Activated naive CD8-positive, alpha-beta T cell (primary cell): ENCODE measurements at regions not wholly inside any gene's neighbourhood (a gene's known extent, or its start where the extent isn't known, plus 50 kb on each side); places are given as distances from the start of the nearest gene placed in this dataset.

Experiments used
- H3K27ac Mint-ChIP-seq: one replicate; pipeline ENCODE4 v1.8.0; 2021; ENCODE audit warnings: mixed read lengths
- H3K27me3 Mint-ChIP-seq: one replicate; pipeline ENCODE4 v1.8.0; 2021; ENCODE audit warnings: mixed read lengths
- H3K36me3 Mint-ChIP-seq: one replicate; pipeline ENCODE4 v1.8.0; 2021; ENCODE audit warnings: mixed read lengths
- H3K4me1 Mint-ChIP-seq: one replicate; pipeline ENCODE4 v1.8.0; 2021; ENCODE audit warnings: low read depth, mixed read lengths
- H3K4me3 Mint-ChIP-seq: one replicate; pipeline ENCODE4 v1.8.0; 2021; ENCODE audit warnings: mild to moderate bottlenecking, mixed read lengths
- H3K9me3 Mint-ChIP-seq: one replicate; pipeline ENCODE4 v1.8.0; 2021; ENCODE audit warnings: low read depth, mixed read lengths

DNA sequence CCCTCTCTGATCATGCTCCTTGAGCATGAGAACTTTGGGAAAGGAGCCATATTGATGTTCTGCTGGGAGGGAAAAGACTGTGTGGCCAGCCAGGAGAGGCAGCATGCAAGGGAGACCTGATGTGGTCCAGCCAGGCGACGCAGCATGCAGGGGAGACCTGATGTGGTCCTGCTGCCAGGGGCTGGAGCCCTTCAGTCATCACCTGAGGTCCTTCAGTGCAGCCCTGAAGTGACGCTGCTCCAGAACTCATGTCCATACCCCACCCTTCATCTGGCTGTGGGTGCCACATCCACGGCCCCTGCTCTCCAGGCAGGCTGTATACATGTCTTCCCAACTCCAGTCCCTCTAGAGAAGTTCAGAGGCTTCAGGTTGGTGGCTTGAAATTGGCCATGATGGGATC is 134.4 kb downstream of the ERMARD start:
- no peak overlapping the region for H3K4me3 Mint-ChIP-seq
- H3K4me1 Mint-ChIP-seq: no peaks in the 10 kb centered on the region
- H3K27ac Mint-ChIP-seq: no peak overlapping the region
- H3K27me3 Mint-ChIP-seq: peaks cover 29% of the 10 kb centered on the region
- no peaks in the 10 kb centered on the region for H3K9me3 Mint-ChIP-seq
- no peaks in the 10 kb centered on the region for H3K36me3 Mint-ChIP-seq

DNA sequence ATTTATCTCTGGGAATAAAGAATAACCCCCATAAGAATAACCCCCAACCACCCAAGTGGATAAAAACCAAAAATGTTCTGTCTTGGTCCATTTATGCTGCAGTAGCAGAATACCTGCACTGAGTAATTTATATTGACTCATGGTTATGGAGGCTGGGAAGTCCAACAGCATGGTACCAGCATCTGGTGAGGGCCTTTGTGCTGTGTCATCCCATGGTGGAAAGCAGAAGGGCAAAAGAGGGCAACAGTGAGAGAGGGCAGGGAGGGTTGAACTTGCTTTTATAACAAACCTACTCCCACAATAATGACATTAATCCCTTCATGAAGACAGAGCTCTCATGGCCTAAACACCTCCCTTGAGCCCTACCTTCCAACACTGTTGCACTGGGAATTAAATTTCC is 133.7 kb downstream of the ERMARD start:
- Mint-ChIP-seq H3K27ac (no peak overlapping the region), H3K4me1 (no peaks in the 10 kb centered on the region), H3K9me3 (no peaks in the 10 kb centered on the region), H3K4me3 (no peak overlapping the region), H3K27me3 (peaks cover 29% of the 10 kb centered on the region), H3K36me3 (no peaks in the 10 kb centered on the region)

DNA sequence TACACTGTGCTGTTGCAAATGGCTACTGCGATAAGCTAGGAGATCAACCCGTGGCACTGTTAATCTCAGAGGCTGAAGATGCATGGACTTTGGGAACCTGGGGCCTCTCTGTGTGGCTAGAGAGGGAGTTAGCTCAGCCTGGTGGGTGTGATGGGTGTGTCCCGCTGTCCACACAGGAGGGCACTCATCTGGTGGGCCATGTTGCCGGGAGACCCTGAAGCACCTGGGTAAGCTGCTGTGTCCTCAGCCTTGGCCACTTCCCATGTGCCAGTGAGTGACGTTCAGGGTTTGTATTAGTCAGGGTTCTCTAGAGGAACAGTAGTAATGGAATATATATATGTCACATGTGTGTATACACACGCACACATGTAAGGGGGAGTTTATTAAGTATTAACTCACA is 132.7 kb downstream of the ERMARD start:
- Mint-ChIP-seq H3K4me3 (no peak overlapping the region), H3K27ac (no peak overlapping the region), H3K4me1 (no peaks in the 10 kb centered on the region), H3K36me3 (no peaks in the 10 kb centered on the region), H3K9me3 (no peaks in the 10 kb centered on the region), H3K27me3 (peaks cover 29% of the 10 kb centered on the region)

DNA sequence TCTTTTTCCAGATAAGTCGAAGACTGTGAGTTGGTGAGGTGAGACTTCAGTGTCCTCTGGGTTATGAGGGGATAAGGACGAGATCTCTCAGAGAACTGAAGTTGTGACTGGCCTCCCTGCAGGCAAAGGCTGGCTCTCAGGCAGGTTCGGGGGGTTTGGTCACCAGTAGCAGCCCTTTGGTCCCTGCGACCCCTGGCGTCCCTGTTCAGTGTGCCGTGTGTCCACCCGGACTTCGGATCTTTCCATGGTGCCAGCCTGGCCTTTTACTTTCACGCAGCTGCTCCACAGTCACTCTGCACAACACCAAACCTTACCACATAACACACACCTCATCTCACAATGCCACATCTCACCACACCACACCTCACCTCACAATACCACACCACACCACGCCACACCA is 131.9 kb downstream of the ERMARD start:
- Mint-ChIP-seq H3K27me3 (peaks cover 29% of the 10 kb centered on the region), H3K4me1 (no peaks in the 10 kb centered on the region), H3K36me3 (no peaks in the 10 kb centered on the region), H3K4me3 (no peak overlapping the region), H3K27ac (no peak overlapping the region), H3K9me3 (no peaks in the 10 kb centered on the region)

DNA sequence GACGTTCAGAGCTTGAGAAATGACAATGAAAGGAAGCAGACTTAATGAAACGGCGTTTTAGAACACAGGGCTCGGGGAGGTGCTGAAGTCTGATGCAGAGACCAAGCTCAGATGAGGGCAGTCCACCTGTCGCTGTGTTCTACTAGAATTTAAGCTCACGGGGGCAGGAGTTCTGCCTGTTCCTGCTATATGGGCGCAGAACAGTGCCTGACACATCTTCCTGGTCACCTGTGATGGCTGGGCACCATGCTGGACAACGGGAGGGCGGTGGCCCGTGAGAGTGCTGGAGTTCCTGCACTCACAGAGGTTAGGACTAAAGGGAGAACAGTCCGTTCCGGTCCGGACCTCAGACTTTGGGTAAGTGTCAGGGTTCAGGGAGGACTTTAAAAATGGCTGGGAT is 130.6 kb downstream of the ERMARD start:
- Mint-ChIP-seq H3K27me3 (peaks cover 21% of the 10 kb centered on the region), H3K36me3 (no peaks in the 10 kb centered on the region), H3K27ac (no peak overlapping the region)

DNA sequence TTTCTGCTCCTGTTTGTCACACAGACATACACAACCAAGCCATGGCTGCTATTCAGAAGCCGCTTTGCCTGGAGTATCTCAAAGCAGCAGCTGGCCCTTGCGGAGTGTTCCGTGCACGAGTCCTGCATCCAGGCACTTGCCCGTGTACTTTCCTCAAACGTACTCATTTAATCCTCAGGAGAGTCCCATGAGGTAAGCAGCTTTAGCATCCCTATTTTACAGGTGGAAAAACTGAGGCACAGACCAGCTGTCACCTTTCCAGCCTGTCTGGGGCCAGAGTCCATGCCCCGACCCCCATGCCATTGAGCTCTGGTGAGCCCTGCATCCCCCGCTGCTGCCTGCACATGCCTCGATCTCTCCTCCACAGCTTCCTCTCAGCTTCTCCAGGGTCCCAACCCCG is 130.0 kb downstream of the ERMARD start:
- Mint-ChIP-seq H3K27ac (no peak overlapping the region), H3K4me3 (no peak overlapping the region), H3K36me3 (no peaks in the 10 kb centered on the region), H3K9me3 (no peaks in the 10 kb centered on the region), H3K27me3 (peaks cover 20% of the 10 kb centered on the region), H3K4me1 (no peaks in the 10 kb centered on the region)

More for the DNA sequence above, 130.6 kb downstream of the ERMARD start:
- Mint-ChIP-seq H3K4me3 (no peak overlapping the region), H3K9me3 (no peaks in the 10 kb centered on the region), H3K4me1 (no peaks in the 10 kb centered on the region)

DNA sequence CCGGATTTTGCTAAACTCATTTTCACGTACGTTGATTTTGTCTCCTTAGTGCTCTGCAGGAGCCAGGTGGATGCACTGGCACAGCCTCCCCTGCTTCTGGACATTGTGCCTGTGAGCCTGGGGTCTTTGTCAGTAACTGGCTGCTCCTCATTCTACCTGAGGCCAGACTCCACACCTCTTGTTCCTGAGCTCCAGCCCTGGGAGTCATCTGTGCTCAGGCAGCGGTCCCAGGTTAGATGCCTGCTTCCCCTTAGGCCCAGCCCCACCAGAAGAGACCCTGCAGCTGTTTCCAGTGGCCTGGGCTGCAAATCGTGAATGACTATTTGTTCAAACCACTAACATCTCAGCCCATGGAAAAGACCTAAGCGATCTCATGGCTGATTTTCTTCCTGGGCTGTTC is 129.1 kb downstream of the ERMARD start:
- H3K27ac Mint-ChIP-seq: no peak overlapping the region
- H3K9me3 Mint-ChIP-seq: no peaks in the 10 kb centered on the region
- no peak overlapping the region for H3K4me3 Mint-ChIP-seq
- peaks cover 20% of the 10 kb centered on the region for H3K27me3 Mint-ChIP-seq
- H3K4me1 Mint-ChIP-seq: no peaks in the 10 kb centered on the region
- no peaks in the 10 kb centered on the region for H3K36me3 Mint-ChIP-seq

DNA sequence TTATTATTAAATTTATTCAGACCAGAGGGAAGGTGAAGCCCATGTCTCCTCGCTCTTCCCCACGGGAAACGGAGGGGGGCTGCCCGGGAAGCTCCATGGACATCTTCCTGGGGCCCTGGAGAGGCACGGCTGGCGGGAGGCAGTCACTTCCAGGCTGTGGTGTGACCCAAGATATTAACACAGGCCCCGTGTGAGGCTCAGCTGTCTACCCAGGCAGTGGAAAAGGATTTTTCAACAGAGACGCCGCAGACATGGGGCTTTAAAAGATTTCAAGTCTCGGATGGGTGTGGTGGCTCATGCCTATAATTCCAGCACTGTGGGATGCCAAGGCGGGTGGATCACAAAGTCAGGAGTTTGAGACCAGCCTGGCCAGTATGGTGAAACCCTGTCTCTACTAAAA is 117.9 kb downstream of the ERMARD start:
- Mint-ChIP-seq H3K9me3 (no peaks in the 10 kb centered on the region), H3K36me3 (no peaks in the 10 kb centered on the region), H3K27me3 (no peaks in the 10 kb centered on the region), H3K4me1 (peaks cover 5% of the 10 kb centered on the region), H3K27ac (no peak overlapping the region), H3K4me3 (no peak overlapping the region)

DNA sequence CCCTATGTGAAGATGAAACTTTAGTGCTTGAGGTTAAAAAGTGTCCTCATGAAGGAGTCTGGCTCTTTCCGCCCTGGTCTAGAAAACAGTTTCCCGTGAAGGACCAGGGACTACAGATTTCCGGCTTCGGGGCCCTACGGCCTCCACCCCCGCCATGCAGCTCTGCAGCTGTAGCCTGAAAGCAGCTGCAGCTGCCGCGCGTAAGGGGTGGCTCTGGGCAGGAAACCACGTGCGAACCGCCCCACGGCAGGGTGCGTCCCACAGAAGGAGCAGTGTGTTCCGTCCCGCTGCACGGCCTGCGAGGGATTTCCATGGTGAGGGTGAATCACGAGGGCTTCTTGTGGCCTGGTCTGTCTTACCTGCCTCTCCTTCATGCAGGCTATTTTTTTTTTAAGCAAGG is 117.0 kb downstream of the ERMARD start:
- Mint-ChIP-seq H3K4me1 (peaks cover 5% of the 10 kb centered on the region), H3K4me3 (no peak overlapping the region), H3K36me3 (no peaks in the 10 kb centered on the region), H3K9me3 (no peaks in the 10 kb centered on the region), H3K27ac (no peak overlapping the region), H3K27me3 (no peaks in the 10 kb centered on the region)

DNA sequence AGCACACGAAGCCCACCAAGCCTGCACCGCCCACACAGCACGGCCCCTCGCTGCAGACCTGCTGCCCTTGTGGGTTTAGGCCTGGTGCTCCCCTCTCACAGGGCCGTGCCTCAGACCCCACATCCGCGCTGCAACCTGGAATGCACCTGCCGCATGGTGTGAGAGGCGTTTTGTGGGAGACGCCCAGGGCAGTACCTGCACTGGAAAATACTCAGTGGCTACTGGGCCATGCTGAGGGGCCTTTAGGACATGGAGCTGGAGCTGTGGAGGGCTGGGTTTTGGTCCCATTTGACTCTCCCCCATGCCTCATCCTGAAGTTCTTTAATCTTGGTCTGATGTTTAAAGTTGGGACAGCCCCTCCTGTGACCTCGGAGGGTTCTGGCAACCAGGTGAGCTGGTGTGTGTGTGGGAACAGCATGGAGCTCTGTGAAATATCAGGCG is 116.3 kb downstream of the ERMARD start:
- no peak overlapping the region for H3K4me3 Mint-ChIP-seq
- peaks cover 5% of the 10 kb centered on the region for H3K4me1 Mint-ChIP-seq
- H3K27ac Mint-ChIP-seq: no peak overlapping the region
- no peaks in the 10 kb centered on the region for H3K27me3 Mint-ChIP-seq
- no peaks in the 10 kb centered on the region for H3K36me3 Mint-ChIP-seq
- H3K9me3 Mint-ChIP-seq: no peaks in the 10 kb centered on the region

DNA sequence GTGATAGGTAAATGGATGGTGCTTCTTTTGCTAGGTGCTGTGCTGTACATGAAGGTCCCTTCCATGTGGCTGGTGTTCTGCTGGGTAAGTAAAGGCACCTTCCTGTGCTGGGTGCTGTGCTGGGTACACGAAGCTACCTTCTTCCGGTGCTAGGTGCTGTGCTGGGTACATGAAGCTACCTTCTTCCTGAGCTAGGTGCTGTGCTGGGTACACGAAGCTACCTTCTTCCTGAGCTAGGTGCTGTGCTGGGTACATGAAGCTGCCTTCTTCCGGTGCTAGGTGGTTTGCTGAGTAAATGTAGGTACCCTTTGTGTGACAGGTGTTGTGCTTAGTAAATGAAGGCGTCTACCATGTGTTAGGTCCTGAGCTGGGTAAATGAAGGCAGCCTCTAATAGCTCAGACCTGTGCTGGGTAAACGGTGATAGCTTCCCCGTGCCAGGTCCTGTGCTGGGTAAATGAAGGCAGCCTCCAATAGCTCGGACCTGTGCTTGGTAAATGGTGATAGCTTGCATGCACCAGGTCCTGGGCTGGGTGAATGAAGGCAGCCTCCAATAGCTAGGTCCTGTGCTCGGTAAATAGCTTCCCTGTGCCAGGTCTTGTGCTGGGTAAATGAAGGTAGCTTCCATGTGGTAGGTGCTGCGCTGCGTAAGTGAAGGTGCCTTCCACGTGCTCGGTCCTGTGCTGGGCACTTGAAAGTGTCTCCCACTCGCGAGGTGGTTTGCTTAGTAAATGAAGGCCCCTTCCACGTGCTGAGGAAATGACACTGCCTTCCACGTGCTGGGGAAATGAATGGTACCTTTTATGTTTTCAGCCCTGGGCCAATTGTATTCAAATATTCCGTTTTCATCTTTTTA is 115.5 kb downstream of the ERMARD start:
- Mint-ChIP-seq H3K4me3 (no peak overlapping the region), H3K27ac (no peak overlapping the region), H3K36me3 (no peaks in the 10 kb centered on the region)

DNA sequence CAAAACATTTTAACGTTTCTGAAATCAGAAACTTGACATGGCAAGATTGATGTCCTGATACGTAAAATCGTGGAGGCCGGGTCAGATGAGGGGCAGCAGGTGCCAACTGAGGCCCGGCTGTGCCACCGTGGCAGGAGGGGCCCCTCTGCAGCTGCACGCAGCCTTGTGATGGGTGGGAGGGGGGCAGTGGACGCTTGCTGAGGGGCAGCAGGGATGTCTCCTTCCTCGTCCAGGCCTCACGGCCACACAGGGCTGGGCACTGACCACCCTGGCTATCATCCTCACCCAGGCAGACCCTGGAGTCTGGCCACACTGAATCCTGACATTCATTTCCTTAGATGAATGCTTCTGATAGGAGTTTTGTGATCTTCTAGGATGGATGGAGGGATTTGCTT is 114.7 kb downstream of the ERMARD start:
- Mint-ChIP-seq H3K4me3 (no peak overlapping the region), H3K27me3 (no peaks in the 10 kb centered on the region), H3K36me3 (no peaks in the 10 kb centered on the region), H3K9me3 (no peaks in the 10 kb centered on the region), H3K4me1 (peaks cover 5% of the 10 kb centered on the region), H3K27ac (no peak overlapping the region)

More for the DNA sequence above, 115.5 kb downstream of the ERMARD start:
- Mint-ChIP-seq H3K4me1 (peaks cover 5% of the 10 kb centered on the region), H3K9me3 (no peaks in the 10 kb centered on the region), H3K27me3 (no peaks in the 10 kb centered on the region)

DNA sequence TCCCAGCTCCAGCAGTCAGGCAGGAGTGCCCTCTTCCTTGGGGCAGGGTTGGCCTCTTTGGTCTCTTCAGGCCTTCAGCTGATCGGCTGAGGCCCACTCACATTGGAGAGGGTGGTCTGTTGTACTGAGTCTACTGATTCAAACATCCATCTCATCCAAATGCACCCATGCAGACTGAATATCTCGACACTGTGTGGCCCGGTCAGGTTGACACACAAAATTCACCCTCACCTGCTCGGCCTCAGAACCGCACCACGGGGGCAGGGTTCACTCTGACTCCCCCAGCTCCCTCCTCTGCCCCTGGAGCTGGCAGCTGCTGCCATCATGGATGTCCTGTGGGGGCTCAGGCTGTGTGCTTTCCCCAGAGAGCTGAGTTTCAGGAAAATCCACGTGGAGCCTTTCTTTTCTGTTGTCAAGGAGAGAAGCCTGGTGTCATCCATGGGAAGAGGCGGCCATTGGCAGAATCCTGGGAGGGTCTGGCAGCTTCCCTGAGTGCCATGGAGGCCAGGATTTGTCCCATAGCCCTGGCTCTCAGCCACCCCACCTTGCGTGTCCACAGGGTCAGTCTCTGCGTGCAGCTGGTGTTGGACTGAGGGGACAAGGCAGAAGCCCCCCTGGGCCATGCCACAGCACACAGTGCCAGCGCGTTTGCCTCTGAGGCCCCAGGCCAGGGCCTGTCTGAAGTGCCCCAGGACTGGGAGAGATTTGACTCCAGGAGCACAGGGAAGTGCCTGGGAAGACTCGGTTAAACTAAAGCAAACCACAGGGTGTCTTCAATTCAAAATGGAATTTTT is 114.1 kb downstream of the ERMARD start:
- Mint-ChIP-seq H3K4me3 (no peak overlapping the region), H3K4me1 (peaks cover 9% of the 10 kb centered on the region), H3K36me3 (no peaks in the 10 kb centered on the region), H3K27me3 (no peaks in the 10 kb centered on the region), H3K27ac (no peak overlapping the region), H3K9me3 (no peaks in the 10 kb centered on the region)

DNA sequence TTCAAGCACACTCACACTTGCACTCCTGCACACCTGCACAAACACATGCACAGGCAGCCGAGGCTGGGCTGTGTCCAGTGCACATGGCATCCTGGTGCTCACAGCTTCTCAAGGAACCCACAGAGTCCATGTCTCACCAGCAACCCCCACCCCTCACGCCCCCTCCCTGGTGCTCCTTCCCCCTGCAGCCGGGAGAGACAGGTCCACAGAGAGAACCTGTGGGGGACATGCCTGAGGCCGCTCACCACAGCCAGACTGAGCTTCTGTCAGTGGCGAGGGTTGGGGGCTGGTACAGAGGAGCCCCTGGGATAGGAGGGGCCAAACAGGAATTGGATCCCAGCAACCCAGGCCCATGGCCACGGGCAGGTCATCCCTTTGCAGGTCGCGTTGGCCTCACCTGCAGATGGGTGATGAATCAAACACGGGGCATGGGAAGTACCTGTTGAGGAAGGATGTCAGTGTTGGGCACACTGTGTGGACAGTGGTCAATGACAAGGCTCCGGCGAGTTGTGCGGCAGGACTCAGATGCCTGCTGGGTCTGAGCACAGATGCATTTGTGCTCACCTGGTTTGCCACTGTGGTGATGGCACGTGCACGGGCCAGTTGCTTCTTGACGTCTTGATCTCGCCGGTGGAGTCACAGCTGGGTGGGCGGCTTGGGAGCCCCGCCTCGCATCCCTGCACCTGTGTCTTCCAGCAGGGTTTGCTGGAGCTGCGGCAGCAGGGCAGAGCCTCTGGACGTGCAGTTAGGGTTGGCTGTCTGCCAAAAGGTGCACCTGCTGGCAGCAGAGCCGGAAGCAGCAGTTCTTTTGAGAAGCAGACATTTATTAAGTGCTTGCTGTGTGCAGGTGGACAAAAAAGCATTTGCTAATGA is 113.0 kb downstream of the ERMARD start:
- Mint-ChIP-seq H3K36me3 (no peaks in the 10 kb centered on the region), H3K4me1 (peaks cover 10% of the 10 kb centered on the region), H3K27me3 (no peaks in the 10 kb centered on the region), H3K9me3 (no peaks in the 10 kb centered on the region), H3K4me3 (no peak overlapping the region), H3K27ac (no peak overlapping the region)

DNA sequence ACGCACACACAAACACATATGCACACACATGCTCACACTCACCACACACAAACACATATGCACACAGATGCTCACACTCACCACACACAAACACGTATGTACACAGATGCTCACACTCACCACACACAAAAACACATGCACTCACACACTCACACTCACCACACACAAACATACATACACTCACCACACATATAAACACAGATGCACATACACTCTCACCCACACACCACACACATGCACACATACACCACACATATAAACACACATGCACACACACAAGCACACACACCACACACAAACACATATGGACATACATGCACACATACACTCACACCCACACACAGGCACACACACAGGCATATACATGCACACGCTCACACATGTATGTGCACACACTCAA is 112.3 kb downstream of the ERMARD start:
- H3K27ac Mint-ChIP-seq: no peak overlapping the region

More for the DNA sequence above, 112.3 kb downstream of the ERMARD start:
- Mint-ChIP-seq H3K36me3 (no peaks in the 10 kb centered on the region), H3K27me3 (no peaks in the 10 kb centered on the region), H3K4me3 (no peak overlapping the region), H3K9me3 (no peaks in the 10 kb centered on the region), H3K4me1 (peaks cover 10% of the 10 kb centered on the region)
